ENCODE measurements at regions not wholly inside any gene's neighbourhood (a gene's known extent, or its start where the extent isn't known, plus 50 kb on each side); places are given as distances from the start of the nearest gene placed in this dataset.

DNA sequence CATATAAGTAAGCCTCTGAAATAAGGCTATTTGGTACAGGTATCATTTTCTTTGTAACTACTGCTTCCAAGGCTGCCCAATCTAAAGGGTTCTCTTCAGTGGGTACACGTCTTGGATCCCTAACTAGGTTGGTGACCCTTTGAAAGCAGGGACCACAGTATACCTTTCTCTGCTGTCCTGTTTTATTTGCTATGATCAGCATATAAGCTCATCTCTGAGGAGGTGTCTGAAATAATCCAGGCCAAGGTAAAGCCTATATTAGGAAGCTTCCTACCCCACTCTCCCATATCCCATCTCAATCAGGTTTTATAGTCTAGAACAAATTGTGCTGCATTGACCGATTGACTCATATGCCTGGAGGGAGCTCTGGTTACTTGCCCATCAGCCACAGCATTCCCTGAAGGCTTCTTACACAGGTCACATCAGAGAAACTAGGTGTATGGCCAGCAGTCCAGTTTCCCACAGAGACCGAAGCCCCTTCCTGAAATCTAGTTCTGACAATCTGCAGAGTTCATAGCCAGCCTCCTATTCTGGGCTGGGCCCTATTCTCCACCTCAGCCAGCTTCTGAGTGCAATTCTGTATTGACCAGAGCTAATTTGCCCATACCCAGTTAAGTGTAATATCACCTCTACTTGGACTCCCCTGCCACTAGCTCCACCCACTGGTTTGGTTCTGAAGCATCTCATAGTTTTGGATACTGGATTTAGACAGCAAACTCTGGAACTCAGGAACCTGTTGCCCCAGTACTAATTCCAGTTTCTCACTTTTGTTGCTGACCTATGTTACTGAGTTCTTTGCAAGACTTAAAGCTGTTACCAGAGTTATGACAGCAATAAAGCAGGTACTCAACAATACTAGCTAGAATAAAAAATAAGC, 62.1 kb upstream of the ARHGAP20 start:
- H3K4me3 Mint-ChIP-seq (ENCODE audit: low read depth, unreplicated experiment): no peak overlapping the region
- TF ChIP-seq, protein P1, sequence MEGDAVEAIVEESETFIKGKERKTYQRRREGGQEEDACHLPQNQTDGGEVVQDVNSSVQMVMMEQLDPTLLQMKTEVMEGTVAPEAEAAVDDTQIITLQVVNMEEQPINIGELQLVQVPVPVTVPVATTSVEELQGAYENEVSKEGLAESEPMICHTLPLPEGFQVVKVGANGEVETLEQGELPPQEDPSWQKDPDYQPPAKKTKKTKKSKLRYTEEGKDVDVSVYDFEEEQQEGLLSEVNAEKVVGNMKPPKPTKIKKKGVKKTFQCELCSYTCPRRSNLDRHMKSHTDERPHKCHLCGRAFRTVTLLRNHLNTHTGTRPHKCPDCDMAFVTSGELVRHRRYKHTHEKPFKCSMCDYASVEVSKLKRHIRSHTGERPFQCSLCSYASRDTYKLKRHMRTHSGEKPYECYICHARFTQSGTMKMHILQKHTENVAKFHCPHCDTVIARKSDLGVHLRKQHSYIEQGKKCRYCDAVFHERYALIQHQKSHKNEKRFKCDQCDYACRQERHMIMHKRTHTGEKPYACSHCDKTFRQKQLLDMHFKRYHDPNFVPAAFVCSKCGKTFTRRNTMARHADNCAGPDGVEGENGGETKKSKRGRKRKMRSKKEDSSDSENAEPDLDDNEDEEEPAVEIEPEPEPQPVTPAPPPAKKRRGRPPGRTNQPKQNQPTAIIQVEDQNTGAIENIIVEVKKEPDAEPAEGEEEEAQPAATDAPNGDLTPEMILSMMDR (IDR thresholded peaks at IDR 0.05; ENCODE audit: unreplicated experiment): no peak
- no peaks in the 10 kb centered on the region for H3K9me3 Mint-ChIP-seq (ENCODE audit: low read depth, unreplicated experiment)
- no TSS peak for BruUV-seq (replicated peaks)
- no peak overlapping the region for H3K27ac Mint-ChIP-seq (ENCODE audit: unreplicated experiment)
- peaks cover 8% of the 10 kb centered on the region for H3K27me3 Mint-ChIP-seq (ENCODE audit: unreplicated experiment)
- H3K4me1 Mint-ChIP-seq (ENCODE audit: low read depth, unreplicated experiment): no peaks in the 10 kb centered on the region
- no peaks in the 10 kb centered on the region for H3K36me3 Mint-ChIP-seq (ENCODE audit: insufficient read depth, unreplicated experiment)
- DNase-seq: no peak
- CTCF ChIA-PET: no interaction called here
- intact Hi-C loops (cut with micrococcal nuclease; ENCODE audit: unreplicated experiment): no loop called here

DNA sequence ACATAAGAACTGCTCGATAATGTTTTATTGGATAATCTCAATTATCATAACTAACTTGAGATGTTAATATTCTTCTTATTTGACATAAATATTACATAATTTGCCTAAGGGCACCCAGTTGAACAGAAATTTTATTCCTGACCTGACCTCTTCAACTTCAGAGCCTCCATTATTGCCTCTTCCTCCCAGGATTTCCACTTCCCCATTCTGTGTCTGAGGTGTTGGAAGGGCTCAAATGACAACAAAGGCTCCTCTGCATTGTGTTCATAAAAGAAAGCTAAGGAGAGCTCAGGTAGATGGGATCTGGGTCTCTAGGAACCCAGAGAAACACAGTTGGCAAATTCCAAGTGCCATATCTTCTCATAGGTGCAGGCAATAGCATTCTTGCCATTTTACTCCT, 61.2 kb upstream of the ARHGAP20 start:
- intact Hi-C loops (cut with micrococcal nuclease; ENCODE audit: unreplicated experiment): no loop called here
- H3K4me1 Mint-ChIP-seq (ENCODE audit: low read depth, unreplicated experiment): no peaks in the 10 kb centered on the region
- H3K4me3 Mint-ChIP-seq (ENCODE audit: low read depth, unreplicated experiment): no peak overlapping the region
- CTCF ChIA-PET: no interaction called here
- H3K27ac Mint-ChIP-seq (ENCODE audit: unreplicated experiment): no peak overlapping the region
- no TSS peak for BruUV-seq (replicated peaks)
- DNase-seq: no peak
- peaks cover 12% of the 10 kb centered on the region for H3K27me3 Mint-ChIP-seq (ENCODE audit: unreplicated experiment)
- no peaks in the 10 kb centered on the region for H3K36me3 Mint-ChIP-seq (ENCODE audit: insufficient read depth, unreplicated experiment)
- no peaks in the 10 kb centered on the region for H3K9me3 Mint-ChIP-seq (ENCODE audit: low read depth, unreplicated experiment)
- TF ChIP-seq, protein P1 (IDR thresholded peaks at IDR 0.05; ENCODE audit: unreplicated experiment): no peak

DNA sequence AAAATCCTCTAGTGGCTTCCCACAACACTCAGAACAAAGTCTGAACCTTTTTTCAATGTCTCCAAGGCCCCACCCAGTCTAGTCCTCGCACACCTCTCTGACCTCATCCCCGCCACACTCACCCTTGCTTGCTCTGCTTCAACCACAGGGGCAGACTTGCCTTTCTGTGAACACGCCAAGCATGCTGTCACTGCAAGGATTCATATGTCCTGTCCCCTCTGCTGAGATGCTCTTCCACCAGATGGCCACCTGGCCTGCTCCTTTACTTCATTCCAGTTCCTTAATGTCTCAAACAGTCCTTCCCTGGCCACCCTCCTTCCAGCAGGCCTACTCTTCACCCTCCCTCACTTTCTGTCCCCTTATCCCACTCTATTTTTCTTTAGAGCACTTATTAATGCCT, 60.6 kb upstream of the ARHGAP20 start:
- no TSS peak for BruUV-seq (replicated peaks)
- intact Hi-C loops (cut with micrococcal nuclease; ENCODE audit: unreplicated experiment): no loop called here
- DNase-seq: no peak
- Mint-ChIP-seq H3K27me3 (ENCODE audit: unreplicated experiment) (peaks cover 18% of the 10 kb centered on the region), H3K4me1 (ENCODE audit: low read depth, unreplicated experiment) (no peaks in the 10 kb centered on the region), H3K36me3 (ENCODE audit: insufficient read depth, unreplicated experiment) (no peaks in the 10 kb centered on the region), H3K4me3 (ENCODE audit: low read depth, unreplicated experiment) (no peak overlapping the region), H3K9me3 (ENCODE audit: low read depth, unreplicated experiment) (no peaks in the 10 kb centered on the region), H3K27ac (ENCODE audit: unreplicated experiment) (no peak overlapping the region)
- TF ChIP-seq, protein P1 (IDR thresholded peaks at IDR 0.05; ENCODE audit: unreplicated experiment): no peak
- CTCF ChIA-PET: no interaction called here

DNA sequence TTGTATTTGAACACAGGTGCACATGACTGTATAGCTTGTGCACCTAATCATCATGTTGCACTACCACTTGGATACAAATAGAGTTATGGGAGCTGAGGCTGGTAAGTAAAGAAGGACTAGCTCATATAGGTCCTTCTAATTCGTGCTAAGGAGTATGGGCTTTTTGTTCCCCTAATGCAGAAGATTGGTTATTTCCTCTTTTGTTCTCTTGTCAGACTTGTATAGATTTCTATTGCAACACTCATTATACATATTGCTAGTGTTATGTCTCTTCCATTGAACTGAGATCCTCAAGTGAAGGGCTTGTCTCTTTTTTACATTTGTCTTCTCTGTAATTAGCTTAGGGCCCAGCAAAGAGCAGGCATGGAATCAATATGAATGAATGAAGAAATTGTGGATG, 54.1 kb upstream of the ARHGAP20 start:
- BruUV-seq (replicated peaks): no TSS peak
- CTCF ChIA-PET: no interaction called here
- Mint-ChIP-seq H3K9me3 (ENCODE audit: low read depth, unreplicated experiment) (no peaks in the 10 kb centered on the region), H3K4me3 (ENCODE audit: low read depth, unreplicated experiment) (no peak overlapping the region), H3K36me3 (ENCODE audit: insufficient read depth, unreplicated experiment) (no peaks in the 10 kb centered on the region), H3K4me1 (ENCODE audit: low read depth, unreplicated experiment) (no peaks in the 10 kb centered on the region), H3K27ac (ENCODE audit: unreplicated experiment) (no peak overlapping the region), H3K27me3 (ENCODE audit: unreplicated experiment) (peaks cover 30% of the 10 kb centered on the region)
- no peak for DNase-seq
- TF ChIP-seq, protein P1 (IDR thresholded peaks at IDR 0.05; ENCODE audit: unreplicated experiment): no peak
- intact Hi-C loops (cut with micrococcal nuclease; ENCODE audit: unreplicated experiment): no loop called here

Data from Calu3 (cell line).